G401 (cell line): ENCODE measurements at regions not wholly inside any gene's neighbourhood (a gene's known extent, or its start where the extent isn't known, plus 50 kb on each side); places are given as distances from the start of the nearest gene placed in this dataset.

Experiments
- DNase-seq: peaks from one replicate; pipeline ENCODE4 v3.0.0-alpha.2; 2015; ENCODE audit warnings: low spot score
- in situ Hi-C: cut with HindIII; loops from 2 replicates; pipeline ENCODE4 v1.10.0; 2016; ENCODE audit warnings: low sequenced_read_pairs, mixed read lengths

GRCh38 chr4:173937631-173938270 lies 345.7 kb downstream of the FBXO8 start:
- DNase-seq: no peak
- in situ Hi-C loops: no loop called here

DNA sequence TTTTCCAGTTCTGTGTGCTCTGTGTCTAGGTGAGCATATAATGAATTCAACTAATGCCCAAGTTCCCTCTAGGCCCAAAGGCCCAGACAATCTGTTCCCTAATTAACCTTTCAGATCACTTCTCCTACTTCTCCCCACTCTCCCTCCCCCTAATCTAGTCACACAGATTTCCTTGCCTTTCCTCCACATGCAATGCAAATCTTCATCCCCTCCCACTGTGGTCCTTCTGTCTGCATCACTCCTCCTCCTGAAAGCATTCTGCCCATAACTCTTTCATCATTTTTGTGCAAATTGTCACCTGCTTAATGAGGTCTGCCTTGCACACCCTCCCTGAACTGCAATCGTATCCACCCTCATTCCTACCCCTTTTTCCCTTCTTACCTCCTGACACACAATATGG lies 346.6 kb downstream of the FBXO8 start:
- in situ Hi-C loops: no loop called here
- peak; percentile 19 for DNase-seq

DNA sequence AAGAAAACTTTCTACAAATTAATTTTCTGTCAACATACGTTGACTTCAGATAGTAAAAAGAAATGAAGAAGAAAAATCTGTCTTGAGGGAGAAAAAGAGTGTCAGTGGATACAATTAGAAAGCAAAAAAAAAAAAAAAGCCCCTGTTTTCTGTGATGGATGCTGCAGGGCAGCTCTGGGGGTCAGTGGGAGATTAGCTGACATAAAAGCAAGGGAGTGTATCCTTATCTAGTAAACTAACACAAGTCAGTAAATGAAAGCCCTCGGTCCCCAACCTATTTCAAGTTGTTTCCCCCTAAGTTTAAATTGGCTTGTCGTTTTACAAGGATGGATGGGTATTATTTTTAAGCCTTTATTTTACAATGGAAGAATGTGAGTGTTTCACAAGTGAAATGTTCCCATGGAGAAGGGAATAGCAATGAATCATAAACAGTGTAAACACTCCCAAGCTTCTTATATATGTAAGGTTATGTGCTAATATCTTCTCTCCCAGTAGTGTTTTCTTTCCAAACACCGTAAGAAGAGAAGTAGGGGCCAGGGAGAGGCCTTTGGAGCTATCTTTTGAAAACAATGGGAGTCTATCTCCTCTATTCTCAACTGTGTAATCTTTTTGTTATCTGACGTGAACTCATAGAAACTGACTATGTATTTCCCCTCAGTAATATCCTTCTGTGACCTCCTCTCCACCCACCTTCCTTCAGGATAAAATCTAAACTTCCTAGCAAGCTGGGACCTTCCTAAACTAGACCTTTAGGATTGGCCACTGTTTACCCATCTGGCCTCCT lies 347.7 kb downstream of the FBXO8 start:
- in situ Hi-C loops: no loop called here

GRCh38 chr4:173934933-173935620 lies 348.4 kb downstream of the FBXO8 start:
- DNase-seq: no peak
- in situ Hi-C loops: no loop called here

More for the DNA sequence above, 347.7 kb downstream of the FBXO8 start:
- no peak for DNase-seq

GRCh38 chr4:173934201-173934600 lies 349.3 kb downstream of the FBXO8 start:
- in situ Hi-C loops: no loop called here
- no peak for DNase-seq

GRCh38 chr4:173932701-173933100 lies 350.8 kb downstream of the FBXO8 start:
- in situ Hi-C loops: no loop called here
- no peak for DNase-seq

- DNase-seq: no peak
- in situ Hi-C loops: no loop called here
Measured at GRCh38 chr4:173930329-173930967, 353.0 kb downstream of the FBXO8 start.

- in situ Hi-C loops: no loop called here
Measured at GRCh38 chr4:173929921-173930320, 353.5 kb downstream of the FBXO8 start.

DNA sequence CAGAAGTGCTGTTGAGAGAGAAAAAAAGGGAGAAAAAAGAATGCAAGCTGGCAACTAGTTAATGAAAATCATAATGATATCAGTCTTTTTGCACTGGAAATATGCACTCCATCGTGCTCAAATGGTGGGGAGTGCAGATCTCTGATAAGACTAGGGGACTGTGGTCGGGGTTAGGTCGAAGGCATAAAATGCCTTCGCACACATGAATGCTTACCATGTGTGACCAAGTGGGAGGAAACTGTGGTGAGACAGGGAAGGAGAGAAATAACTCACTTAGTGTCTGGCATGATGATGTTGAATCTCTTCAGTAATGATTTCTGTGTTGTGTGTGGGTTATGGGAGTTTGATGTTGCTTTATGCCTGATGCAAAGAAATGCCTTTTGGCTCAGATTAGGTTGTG lies 358.9 kb downstream of the FBXO8 start:
- DNase-seq: no peak
- in situ Hi-C loops: no loop called here

More at GRCh38 chr4:173929921-173930320, 353.5 kb downstream of the FBXO8 start:
- DNase-seq: no peak

GRCh38 chr4:173919861-173920260 lies 363.6 kb downstream of the FBXO8 start:
- in situ Hi-C loops: no loop called here
- no peak for DNase-seq

DNA sequence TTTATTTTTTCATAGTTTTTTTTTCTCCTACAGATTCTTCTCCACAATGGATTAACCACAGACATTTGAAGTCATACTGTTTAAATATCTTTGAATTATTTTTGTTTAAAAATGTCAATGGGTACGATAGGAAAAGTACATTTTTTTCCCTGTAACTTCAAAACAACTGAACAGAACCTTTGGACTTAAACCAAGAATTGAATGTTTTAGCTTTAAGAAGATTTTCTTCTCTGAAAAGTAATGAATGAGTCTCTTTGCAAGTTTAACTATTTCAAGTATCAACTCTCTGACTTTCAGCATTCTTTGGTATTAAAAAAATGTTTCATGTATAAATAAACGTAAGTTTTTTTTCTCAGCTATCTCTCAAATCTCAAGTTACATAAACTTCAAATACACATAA lies 364.3 kb downstream of the FBXO8 start:
- in situ Hi-C loops: no loop called here
- no peak for DNase-seq

- DNase-seq: peak; percentile 2
- in situ Hi-C loops: no loop called here
Measured at GRCh38 chr4:173917255-173917960, 366.1 kb downstream of the FBXO8 start.

DNA sequence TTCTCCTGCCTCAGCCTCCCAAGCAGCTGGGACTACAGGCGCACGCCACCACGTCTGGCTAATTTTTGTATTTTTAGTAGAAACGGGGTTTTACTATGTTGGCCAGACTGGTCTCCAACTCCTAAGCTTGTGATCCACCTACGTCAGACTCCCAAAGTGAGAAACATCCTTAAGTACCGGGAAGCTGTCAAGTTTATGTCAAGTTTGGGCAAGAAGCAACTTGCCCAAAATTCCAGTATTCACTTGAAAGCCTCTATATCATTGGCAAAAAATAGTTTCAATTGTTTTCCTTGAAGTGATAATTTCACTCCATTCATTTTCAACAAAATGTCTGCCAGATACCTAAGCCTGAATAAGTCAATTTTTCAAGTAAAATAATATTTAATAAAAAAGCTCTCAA lies 370.0 kb downstream of the FBXO8 start:
- DNase-seq: no peak
- in situ Hi-C loops: no loop called here

DNA sequence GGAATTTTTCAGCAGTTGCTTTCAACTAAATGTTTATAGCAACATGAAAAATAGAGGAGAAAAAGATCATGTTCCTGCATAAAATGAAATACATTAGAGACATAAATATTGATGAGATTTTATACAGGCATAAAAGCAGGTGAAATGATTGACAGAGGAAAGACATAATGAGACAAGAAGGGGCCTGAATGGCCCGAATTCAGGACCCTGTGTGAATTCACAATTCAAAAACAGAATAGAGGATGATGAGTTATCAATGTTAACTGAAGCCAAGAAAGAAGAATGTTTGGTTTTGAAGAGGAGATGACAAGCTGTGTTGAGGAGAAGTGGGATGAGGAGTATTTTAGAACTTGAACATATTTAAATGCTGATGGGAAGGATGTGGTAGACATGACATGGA lies 371.1 kb downstream of the FBXO8 start:
- in situ Hi-C loops: no loop called here
- DNase-seq: no peak

DNA sequence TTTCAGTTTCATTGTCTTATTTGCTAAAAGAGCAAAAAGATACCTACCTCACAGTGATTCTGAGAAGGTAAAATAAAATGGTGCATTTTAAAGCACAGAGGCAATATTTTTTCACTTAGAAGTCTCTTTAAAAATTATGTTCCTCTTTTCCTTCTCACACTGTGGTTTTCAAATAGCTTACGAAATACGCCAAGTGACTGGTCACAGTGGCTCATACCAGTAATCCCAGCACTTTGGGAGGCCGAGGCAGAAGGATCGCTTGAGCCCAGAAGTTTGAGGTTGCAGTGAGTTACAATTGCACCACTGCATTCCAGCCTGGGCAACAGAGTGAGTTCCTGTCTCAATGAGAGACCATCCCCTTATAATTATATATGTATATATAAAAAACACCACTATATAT lies 372.6 kb downstream of the FBXO8 start:
- no peak for DNase-seq
- in situ Hi-C loops: no loop called here

- in situ Hi-C loops: no loop called here
- no peak for DNase-seq
Measured at GRCh38 chr4:173909294-173909693, 374.2 kb downstream of the FBXO8 start.

DNA sequence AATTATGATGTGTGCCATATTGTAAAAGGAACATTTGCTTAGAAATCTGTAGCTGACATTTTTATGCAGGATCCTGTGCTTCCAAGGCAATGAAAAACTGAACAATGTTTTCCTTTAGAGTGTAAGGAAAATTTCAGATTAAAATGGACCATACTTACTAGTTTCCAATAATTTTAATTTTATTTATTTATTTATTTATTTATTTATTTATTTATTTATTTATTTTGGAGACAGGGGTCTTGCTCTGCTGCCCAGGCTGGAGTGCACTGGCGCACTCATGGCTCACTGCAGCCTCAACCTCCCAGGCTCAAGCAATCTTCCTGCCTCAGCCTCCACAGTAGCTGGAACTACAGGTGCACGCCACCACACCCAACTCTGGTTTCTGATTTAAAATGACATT lies 369.8 kb upstream of the HAND2 start:
- in situ Hi-C loops: no loop called here
- DNase-seq: no peak

GRCh38 chr4:173891072-173891471 lies 361.0 kb upstream of the HAND2 start:
- in situ Hi-C loops: no loop called here
- no peak for DNase-seq

DNA sequence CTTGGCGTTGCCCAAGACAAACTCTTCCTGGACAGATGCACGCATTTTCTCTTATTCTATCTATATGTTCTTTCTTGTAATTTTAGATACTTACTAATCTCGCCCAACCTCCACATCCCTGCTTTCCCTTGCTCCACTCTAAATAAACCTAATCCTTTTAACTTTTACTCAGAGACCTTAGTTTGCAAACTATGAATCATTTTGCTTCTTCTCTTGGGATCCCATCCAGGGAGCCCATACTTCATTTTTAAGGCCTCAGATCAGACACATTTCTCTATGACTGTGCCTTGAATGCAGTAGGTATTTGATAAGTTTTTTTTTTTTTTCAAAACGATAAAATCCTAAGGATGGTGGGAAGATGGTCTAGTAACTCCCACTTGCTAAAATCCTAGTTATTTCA lies 353.8 kb upstream of the HAND2 start:
- in situ Hi-C loops: no loop called here
- no peak for DNase-seq
